SJCRH30 (cell line): ENCODE measurements at regions not wholly inside any gene's neighbourhood (a gene's known extent, or its start where the extent isn't known, plus 50 kb on each side); places are given as distances from the start of the nearest gene placed in this dataset.

ENCODE experiments used
- DNase-seq, 2 experiments: peaks; one replicate each; pipeline ENCODE4 v3.0.0-alpha.2; 2015 to 2020
- H3K27ac ChIP-seq: fragments of 250-450 bp; sonication (Bioruptor Pico); 2 replicates; pipeline ENCODE4 v1.5.1; 2020; ENCODE audit warnings: mild to moderate bottlenecking, moderate library complexity
- H3K27me3 ChIP-seq: fragments of 250-450 bp; sonication (Bioruptor Pico); 2 replicates; pipeline ENCODE4 v1.5.1; 2020; ENCODE audit warnings: mild to moderate bottlenecking, moderate library complexity
- H3K36me3 ChIP-seq: fragments of 250-450 bp; sonication (Bioruptor Pico); 2 replicates; pipeline ENCODE4 v1.5.1; 2020; ENCODE audit warnings: mild to moderate bottlenecking, moderate library complexity
- H3K4me1 ChIP-seq: fragments of 250-450 bp; sonication (Bioruptor Pico); 2 replicates; pipeline ENCODE4 v1.5.1; 2020; ENCODE audit warnings: mild to moderate bottlenecking, moderate library complexity
- H3K4me3 ChIP-seq: fragments of 250-450 bp; sonication (Bioruptor Pico); 2 replicates; pipeline ENCODE4 v1.5.1; 2020; ENCODE audit warnings: mild to moderate bottlenecking, moderate library complexity
- H3K9me3 ChIP-seq: fragments of 250-450 bp; sonication (Bioruptor Pico); replicated peaks from 2 replicates; pipeline ENCODE4 v1.5.1; 2020; ENCODE audit warnings: mild to moderate bottlenecking, moderate library complexity

- Histone ChIP-seq H3K4me1 (no peaks in the 10 kb centered on the region), H3K9me3 (no peaks in the 10 kb centered on the region), H3K4me3 (no peak overlapping the region), H3K27me3 (peaks cover 6% of the 10 kb centered on the region; the same call in 1 of the 2 replicates), H3K27ac (no peak overlapping the region), H3K36me3 (no peaks in the 10 kb centered on the region)
- DNase-seq, result no peak
Measured at GRCh38 chr9:107983181-107983603, 493.6 kb upstream of the KLF4 start.

DNA sequence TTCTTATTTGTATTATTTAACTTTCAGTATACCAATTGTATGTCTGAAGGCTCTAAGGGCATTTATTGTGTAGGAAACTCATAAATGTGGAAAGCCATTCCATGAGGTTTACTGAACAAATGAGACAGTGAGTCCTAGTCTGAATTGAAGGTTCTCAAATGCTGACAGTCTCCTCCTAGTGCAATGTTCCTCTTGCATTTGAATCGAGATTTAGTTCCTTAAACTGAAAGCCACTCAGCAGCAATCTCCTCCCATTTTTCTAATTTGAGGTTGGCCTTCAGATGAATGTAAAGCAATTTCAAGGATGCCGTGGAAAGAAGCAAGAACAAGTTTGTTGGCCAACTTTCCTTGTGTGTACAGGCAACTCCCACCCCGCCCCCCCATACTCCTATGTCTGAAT is 493.2 kb upstream of the KLF4 start:
- Histone ChIP-seq H3K36me3 (no peaks in the 10 kb centered on the region), H3K27ac (no peak overlapping the region), H3K4me3 (no peak overlapping the region), H3K4me1 (no peaks in the 10 kb centered on the region), H3K9me3 (no peaks in the 10 kb centered on the region), H3K27me3 (peaks cover 3% of the 10 kb centered on the region; the same call in 1 of the 2 replicates)
- DNase-seq, result no peak

DNA sequence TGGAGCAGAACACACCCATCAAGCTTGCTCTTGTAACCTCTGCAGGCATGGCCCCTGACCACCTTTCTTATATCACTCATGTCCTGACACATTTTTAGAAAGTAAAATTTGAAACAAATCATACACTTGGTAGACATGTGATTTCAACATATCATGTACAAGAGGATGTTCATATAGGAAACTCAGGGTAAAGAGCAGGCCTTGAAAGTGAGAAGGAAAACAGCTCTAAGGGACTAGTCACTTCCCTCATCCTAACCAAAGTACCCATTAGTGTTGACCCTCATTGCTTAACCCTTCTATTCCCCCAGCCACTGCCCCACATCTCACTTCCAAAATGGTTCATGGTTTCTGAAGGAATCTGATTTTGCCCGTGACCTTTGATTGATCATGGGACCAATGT is 492.4 kb upstream of the KLF4 start:
- no peak overlapping the region for H3K27ac ChIP-seq
- H3K4me1 ChIP-seq, result no peaks in the 10 kb centered on the region
- no peaks in the 10 kb centered on the region for H3K27me3 ChIP-seq
- DNase-seq, result no peak
- no peak overlapping the region for H3K4me3 ChIP-seq
- no peaks in the 10 kb centered on the region for H3K9me3 ChIP-seq
- no peaks in the 10 kb centered on the region for H3K36me3 ChIP-seq

GRCh38 chr9:107980984-107981383 is 491.4 kb upstream of the KLF4 start:
- H3K4me1 ChIP-seq, result no peaks in the 10 kb centered on the region
- H3K4me3 ChIP-seq, result no peak overlapping the region
- H3K9me3 ChIP-seq, result no peaks in the 10 kb centered on the region
- no peak for DNase-seq
- no peak overlapping the region for H3K27ac ChIP-seq
- no peaks in the 10 kb centered on the region for H3K27me3 ChIP-seq
- no peaks in the 10 kb centered on the region for H3K36me3 ChIP-seq

DNA sequence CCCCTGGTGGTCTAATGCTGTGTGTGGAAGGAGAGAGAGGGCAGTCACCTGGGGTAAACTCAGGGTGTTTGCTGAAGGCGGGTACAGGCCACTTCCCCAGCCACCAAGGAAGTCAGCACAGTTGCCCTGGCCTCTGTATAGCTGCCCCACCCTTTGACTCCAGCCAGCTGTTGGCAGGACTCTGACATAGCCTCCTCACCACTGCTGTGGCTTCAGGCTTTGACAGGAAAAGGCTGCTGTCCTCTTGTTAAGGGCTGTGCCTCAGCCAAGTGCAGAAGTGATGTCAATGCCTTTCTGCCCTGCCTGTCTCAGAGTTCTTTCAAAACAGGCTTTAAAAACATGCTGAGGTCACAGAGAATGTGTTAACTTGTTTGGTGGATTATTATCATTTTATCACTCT is 487.2 kb upstream of the KLF4 start:
- Histone ChIP-seq H3K9me3 (no peaks in the 10 kb centered on the region), H3K27ac (no peak overlapping the region), H3K27me3 (no peaks in the 10 kb centered on the region), H3K4me3 (no peak overlapping the region), H3K36me3 (no peaks in the 10 kb centered on the region), H3K4me1 (no peaks in the 10 kb centered on the region)
- peak; percentile 7 to 22 for DNase-seq

GRCh38 chr9:107975426-107976010 is 485.9 kb upstream of the KLF4 start:
- no peaks in the 10 kb centered on the region for H3K9me3 ChIP-seq
- H3K27me3 ChIP-seq, result no peaks in the 10 kb centered on the region
- H3K27ac ChIP-seq, result no peak overlapping the region
- H3K4me1 ChIP-seq, result no peaks in the 10 kb centered on the region
- no peaks in the 10 kb centered on the region for H3K36me3 ChIP-seq
- no peak for DNase-seq
- H3K4me3 ChIP-seq, result no peak overlapping the region

- H3K27me3 ChIP-seq, result no peaks in the 10 kb centered on the region
- H3K9me3 ChIP-seq, result no peaks in the 10 kb centered on the region
- no peak for DNase-seq
- H3K27ac ChIP-seq, result no peak overlapping the region
- H3K36me3 ChIP-seq, result no peaks in the 10 kb centered on the region
- H3K4me1 ChIP-seq, result no peaks in the 10 kb centered on the region
- H3K4me3 ChIP-seq, result no peak overlapping the region
Measured at GRCh38 chr9:107973451-107973850, 483.9 kb upstream of the KLF4 start.

DNA sequence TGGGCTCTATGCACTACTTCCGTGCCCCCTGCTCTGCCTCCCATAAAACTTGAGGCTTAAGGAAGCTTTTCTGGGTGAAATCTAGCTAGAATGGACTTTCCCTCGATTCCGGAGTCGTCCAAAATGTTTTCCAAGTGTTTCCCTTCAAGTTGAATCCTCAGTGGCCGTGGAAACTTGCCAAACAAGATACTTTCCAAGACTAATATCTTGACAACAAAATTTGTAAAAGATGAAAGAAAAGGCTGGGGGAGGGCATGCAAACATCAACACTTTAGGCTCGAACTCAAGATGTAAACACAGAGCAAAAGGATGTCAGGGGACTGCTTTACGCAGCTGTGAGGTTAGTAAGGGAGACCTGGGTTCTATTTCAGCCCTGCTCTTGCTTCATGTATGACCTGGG is 482.8 kb upstream of the KLF4 start:
- Histone ChIP-seq H3K4me3 (no peak overlapping the region), H3K36me3 (no peaks in the 10 kb centered on the region), H3K4me1 (no peaks in the 10 kb centered on the region), H3K27me3 (no peaks in the 10 kb centered on the region), H3K9me3 (no peaks in the 10 kb centered on the region), H3K27ac (no peak overlapping the region)
- no peak for DNase-seq

DNA sequence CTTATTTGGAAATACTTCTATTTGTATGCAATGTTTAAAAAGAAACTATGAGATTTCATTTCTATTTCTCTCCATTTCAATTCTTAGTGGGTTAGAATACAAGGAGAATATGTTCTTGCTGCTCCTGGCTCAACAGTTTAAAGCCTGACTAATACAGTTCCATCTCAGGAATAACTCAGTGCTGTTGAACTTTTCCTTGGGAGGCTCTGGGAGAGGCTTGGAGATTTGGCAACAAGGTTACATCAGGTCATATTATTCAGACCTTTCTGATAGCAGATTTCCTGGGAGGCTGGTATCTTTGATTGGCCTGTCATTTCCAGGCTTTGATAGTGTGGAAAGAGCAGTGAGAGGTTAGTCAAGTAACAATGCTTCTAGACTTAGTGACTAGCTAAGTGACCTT is 481.7 kb upstream of the KLF4 start:
- H3K4me3 ChIP-seq, result no peak overlapping the region
- DNase-seq, result no peak
- H3K27me3 ChIP-seq, result no peaks in the 10 kb centered on the region
- no peaks in the 10 kb centered on the region for H3K4me1 ChIP-seq
- H3K27ac ChIP-seq, result no peak overlapping the region
- no peaks in the 10 kb centered on the region for H3K36me3 ChIP-seq
- no peaks in the 10 kb centered on the region for H3K9me3 ChIP-seq

GRCh38 chr9:107970726-107971125 is 481.2 kb upstream of the KLF4 start:
- no peak overlapping the region for H3K4me3 ChIP-seq
- no peak overlapping the region for H3K27ac ChIP-seq
- H3K9me3 ChIP-seq, result no peaks in the 10 kb centered on the region
- no peaks in the 10 kb centered on the region for H3K4me1 ChIP-seq
- no peaks in the 10 kb centered on the region for H3K36me3 ChIP-seq
- DNase-seq, result no peak
- no peaks in the 10 kb centered on the region for H3K27me3 ChIP-seq

- no peaks in the 10 kb centered on the region for H3K27me3 ChIP-seq
- no peak for DNase-seq
- no peaks in the 10 kb centered on the region for H3K4me1 ChIP-seq
- H3K4me3 ChIP-seq, result no peak overlapping the region
- H3K9me3 ChIP-seq, result no peaks in the 10 kb centered on the region
- no peak overlapping the region for H3K27ac ChIP-seq
- no peaks in the 10 kb centered on the region for H3K36me3 ChIP-seq
Measured at GRCh38 chr9:107969727-107970126, 480.2 kb upstream of the KLF4 start.

GRCh38 chr9:107969141-107969540 is 479.6 kb upstream of the KLF4 start:
- Histone ChIP-seq H3K36me3 (no peaks in the 10 kb centered on the region), H3K4me3 (no peak overlapping the region), H3K27me3 (no peaks in the 10 kb centered on the region), H3K9me3 (no peaks in the 10 kb centered on the region), H3K27ac (no peak overlapping the region), H3K4me1 (no peaks in the 10 kb centered on the region)
- DNase-seq, result no peak

DNA sequence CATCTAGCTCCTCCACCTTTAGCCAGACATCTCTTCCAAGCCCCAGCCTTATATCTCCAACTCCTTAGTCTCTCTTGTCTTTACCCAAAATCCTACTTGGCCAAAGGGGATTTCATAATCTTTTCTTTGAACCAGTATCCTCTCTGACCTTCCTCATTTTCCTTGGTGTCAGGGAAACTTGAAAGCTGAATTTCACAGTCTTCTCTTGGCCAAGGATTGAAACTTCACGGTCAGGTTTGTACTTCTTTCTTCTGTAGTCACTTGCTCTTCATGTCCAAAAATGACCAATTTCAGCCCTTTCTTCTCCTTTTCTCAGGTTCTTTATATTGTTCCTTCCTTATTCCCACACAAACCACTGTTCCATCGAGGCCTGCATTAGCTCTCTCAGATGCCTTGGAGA is 473.7 kb upstream of the KLF4 start:
- no peak overlapping the region for H3K27ac ChIP-seq
- no peaks in the 10 kb centered on the region for H3K36me3 ChIP-seq
- no peaks in the 10 kb centered on the region for H3K27me3 ChIP-seq
- no peak for DNase-seq
- H3K4me3 ChIP-seq, result no peak overlapping the region
- H3K9me3 ChIP-seq, result no peaks in the 10 kb centered on the region
- no peaks in the 10 kb centered on the region for H3K4me1 ChIP-seq

- H3K4me3 ChIP-seq, result no peak overlapping the region
- no peak overlapping the region for H3K27ac ChIP-seq
- H3K4me1 ChIP-seq, result no peaks in the 10 kb centered on the region
- no peaks in the 10 kb centered on the region for H3K36me3 ChIP-seq
- DNase-seq, result no peak
- H3K9me3 ChIP-seq, result no peaks in the 10 kb centered on the region
- no peaks in the 10 kb centered on the region; the same call in 1 of the 2 replicates for H3K27me3 ChIP-seq
Measured at GRCh38 chr9:107960916-107961315, 471.3 kb upstream of the KLF4 start.

GRCh38 chr9:107954312-107954711 is 464.7 kb upstream of the KLF4 start:
- DNase-seq, result no peak
- Histone ChIP-seq H3K4me1 (no peaks in the 10 kb centered on the region), H3K36me3 (no peaks in the 10 kb centered on the region), H3K27me3 (no peaks in the 10 kb centered on the region; the same call in 1 of the 2 replicates), H3K4me3 (no peak overlapping the region), H3K27ac (no peak overlapping the region), H3K9me3 (no peaks in the 10 kb centered on the region; the same call in 1 of the 2 replicates)

DNA sequence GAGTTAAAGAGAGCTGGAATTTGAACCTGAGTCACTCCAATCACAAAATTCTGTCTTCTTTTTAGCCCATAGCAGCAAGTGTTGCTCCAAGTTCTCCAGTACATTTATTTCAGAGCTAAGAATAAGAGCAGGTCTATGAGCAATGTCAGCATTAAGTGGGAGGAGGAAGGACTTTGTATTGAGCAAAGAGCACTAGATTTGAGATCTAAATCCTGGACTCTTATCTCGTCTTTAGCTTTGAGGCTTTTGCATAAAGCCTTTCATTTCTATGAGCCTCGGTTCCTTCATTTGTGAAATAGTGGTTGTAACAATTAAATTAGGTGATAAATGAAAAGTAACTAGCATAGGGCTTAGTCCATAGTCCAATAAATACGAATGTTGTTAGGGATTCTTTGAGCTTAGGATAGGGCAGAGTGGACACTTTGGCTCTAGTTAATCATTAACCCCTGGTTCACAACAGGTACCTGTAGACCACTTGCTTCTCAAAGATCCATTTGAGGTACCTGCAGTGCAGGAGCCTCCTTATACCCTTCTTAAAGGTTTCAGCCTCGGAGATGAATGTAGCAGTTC is 464.1 kb upstream of the KLF4 start:
- no peak overlapping the region for H3K4me3 ChIP-seq
- no peak for DNase-seq
- no peaks in the 10 kb centered on the region; the same call in 1 of the 2 replicates for H3K9me3 ChIP-seq
- no peaks in the 10 kb centered on the region for H3K36me3 ChIP-seq
- H3K27ac ChIP-seq, result no peak overlapping the region
- no peaks in the 10 kb centered on the region; the same call in 1 of the 2 replicates for H3K27me3 ChIP-seq
- no peaks in the 10 kb centered on the region for H3K4me1 ChIP-seq
